HFFc6 (cell line): ENCODE measurements at regions not wholly inside any gene's neighbourhood (a gene's known extent, or its start where the extent isn't known, plus 50 kb on each side); places are given as distances from the start of the nearest gene placed in this dataset.

ENCODE experiments used
- DNase-seq: peaks from one replicate; pipeline ENCODE4 v3.0.0-alpha.2; 2018
- H3K27ac Mint-ChIP-seq: 2 replicates; pipeline ENCODE4 v1.8.0; 2020; ENCODE audit warnings: mild to moderate bottlenecking, mixed read lengths
- H3K27me3 Mint-ChIP-seq: 2 replicates; pipeline ENCODE4 v1.8.0; 2021; ENCODE audit warnings: mild to moderate bottlenecking, moderate library complexity, mixed read lengths; ENCODE audit not compliant: insufficient read depth
- H3K36me3 Mint-ChIP-seq: 2 replicates; pipeline ENCODE4 v1.8.0; 2021; ENCODE audit warnings: low read depth, mixed read lengths
- H3K4me1 Mint-ChIP-seq: 2 replicates; pipeline ENCODE4 v1.8.0; 2020; ENCODE audit warnings: low read depth, mixed read lengths
- H3K4me3 Mint-ChIP-seq: 2 replicates; pipeline ENCODE4 v1.8.0; 2020; ENCODE audit warnings: mild to moderate bottlenecking, moderate library complexity, mixed read lengths
- H3K9me3 Mint-ChIP-seq: 2 replicates; pipeline ENCODE4 v1.8.0; 2020; ENCODE audit warnings: mild to moderate bottlenecking, mixed read lengths
- TF ChIP-seq, protein P1 (sequence below): fragments of 200-600 bp; sonication (generic); IDR thresholded peaks from 2 replicates; pipeline ENCODE4 v1.5.0; 2021; ENCODE audit warnings: antibody characterized with exemption, mild to moderate bottlenecking

DNA sequence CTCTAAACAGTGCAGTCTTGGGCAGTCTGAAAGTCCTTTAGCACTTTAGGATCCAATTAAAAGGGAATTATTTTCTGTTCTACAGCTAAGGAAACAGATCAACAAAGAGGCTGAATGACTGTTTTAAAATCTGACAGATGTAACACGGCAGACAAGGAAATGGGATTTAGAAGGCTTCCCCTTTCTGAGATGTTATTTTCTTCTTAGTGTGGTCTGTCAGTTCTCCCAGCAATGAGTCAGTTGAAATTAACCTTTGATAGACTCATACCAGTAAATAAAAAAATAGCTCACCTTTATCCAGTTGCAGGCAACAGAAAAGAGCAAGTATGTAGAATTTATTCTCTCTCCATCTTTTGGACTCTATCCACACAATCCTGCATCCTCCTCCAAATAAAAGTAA, 98.1 kb downstream of the NEDD1 start:
- no peak overlapping the region for H3K27ac Mint-ChIP-seq
- no peak overlapping the region for H3K4me3 Mint-ChIP-seq
- H3K4me1 Mint-ChIP-seq = no peaks in the 10 kb centered on the region
- TF ChIP-seq, protein P1, sequence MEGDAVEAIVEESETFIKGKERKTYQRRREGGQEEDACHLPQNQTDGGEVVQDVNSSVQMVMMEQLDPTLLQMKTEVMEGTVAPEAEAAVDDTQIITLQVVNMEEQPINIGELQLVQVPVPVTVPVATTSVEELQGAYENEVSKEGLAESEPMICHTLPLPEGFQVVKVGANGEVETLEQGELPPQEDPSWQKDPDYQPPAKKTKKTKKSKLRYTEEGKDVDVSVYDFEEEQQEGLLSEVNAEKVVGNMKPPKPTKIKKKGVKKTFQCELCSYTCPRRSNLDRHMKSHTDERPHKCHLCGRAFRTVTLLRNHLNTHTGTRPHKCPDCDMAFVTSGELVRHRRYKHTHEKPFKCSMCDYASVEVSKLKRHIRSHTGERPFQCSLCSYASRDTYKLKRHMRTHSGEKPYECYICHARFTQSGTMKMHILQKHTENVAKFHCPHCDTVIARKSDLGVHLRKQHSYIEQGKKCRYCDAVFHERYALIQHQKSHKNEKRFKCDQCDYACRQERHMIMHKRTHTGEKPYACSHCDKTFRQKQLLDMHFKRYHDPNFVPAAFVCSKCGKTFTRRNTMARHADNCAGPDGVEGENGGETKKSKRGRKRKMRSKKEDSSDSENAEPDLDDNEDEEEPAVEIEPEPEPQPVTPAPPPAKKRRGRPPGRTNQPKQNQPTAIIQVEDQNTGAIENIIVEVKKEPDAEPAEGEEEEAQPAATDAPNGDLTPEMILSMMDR = no peak
- no peak for DNase-seq
- peaks cover 3% of the 10 kb centered on the region; the same call in 1 of the 2 replicates for H3K27me3 Mint-ChIP-seq
- H3K36me3 Mint-ChIP-seq = no peaks in the 10 kb centered on the region
- no peaks in the 10 kb centered on the region for H3K9me3 Mint-ChIP-seq

DNA sequence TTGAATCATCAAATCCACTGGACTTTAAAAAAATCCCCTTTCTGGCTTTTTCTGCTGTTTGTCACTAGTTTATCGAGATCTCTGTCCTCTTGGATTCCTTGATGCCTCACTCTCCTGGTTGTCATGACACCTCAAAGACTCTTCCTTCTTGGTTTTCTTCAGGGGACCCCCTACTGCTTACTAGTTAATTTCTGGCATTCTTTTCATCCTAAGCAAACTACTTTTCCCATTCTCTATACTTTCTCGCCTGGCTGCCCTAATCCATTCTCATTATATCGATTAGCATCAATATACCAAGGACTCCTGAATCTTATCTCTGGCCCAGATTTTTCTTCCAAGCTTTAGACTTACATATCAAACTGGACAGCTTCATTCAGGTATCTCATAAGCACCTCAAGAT, 98.6 kb downstream of the NEDD1 start:
- H3K9me3 Mint-ChIP-seq = no peaks in the 10 kb centered on the region
- TF ChIP-seq, protein P1 = no peak
- no peaks in the 10 kb centered on the region for H3K4me1 Mint-ChIP-seq
- no peak overlapping the region for H3K4me3 Mint-ChIP-seq
- no peak overlapping the region for H3K27ac Mint-ChIP-seq
- no peak for DNase-seq
- H3K27me3 Mint-ChIP-seq = peaks cover 3% of the 10 kb centered on the region; the same call in 1 of the 2 replicates
- H3K36me3 Mint-ChIP-seq = no peaks in the 10 kb centered on the region

DNA sequence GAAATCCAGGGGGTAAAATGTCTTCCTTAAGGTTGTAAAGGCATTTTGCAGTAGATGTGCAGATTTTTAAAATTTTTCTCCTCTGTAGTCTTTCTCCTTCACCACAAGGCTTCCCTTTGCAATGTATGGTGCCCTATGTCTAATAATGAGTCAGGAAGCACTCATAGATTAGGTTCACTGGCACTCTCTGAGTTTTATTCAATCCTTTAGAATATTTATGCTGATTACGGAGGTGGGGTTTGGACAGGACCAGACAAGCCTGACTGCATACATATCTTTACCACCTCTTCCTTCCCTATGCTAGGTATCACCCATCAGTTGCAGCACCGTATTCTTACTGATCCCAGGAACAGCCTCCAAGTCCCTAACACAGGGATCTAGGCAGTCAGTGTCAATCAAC, 99.5 kb downstream of the NEDD1 start:
- H3K27ac Mint-ChIP-seq = no peak overlapping the region
- TF ChIP-seq, protein P1 = no peak
- H3K4me3 Mint-ChIP-seq = no peak overlapping the region
- no peaks in the 10 kb centered on the region for H3K4me1 Mint-ChIP-seq
- no peak for DNase-seq
- H3K36me3 Mint-ChIP-seq = no peaks in the 10 kb centered on the region
- H3K9me3 Mint-ChIP-seq = no peaks in the 10 kb centered on the region
- peaks cover 3% of the 10 kb centered on the region; the same call in 1 of the 2 replicates for H3K27me3 Mint-ChIP-seq

DNA sequence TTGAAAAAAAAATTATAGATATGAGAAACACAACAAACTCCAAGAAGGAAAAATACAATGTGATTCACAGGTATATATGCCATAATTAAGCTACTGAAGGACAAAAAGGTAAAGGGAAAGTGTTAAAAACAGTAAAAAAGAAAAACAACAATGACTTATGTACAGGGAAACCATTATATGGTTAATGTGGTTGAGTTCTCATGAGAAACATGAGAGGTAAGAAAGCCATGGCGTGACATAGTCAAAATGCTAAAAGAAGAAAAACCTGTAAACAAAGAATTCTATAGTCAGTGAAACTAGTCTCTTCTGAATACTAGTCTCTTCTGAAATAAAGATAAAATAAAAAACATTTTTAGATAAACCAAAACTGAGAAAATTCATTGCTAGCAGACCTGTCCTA, 109.1 kb downstream of the NEDD1 start:
- peaks cover 3% of the 10 kb centered on the region; the same call in 1 of the 2 replicates for H3K27me3 Mint-ChIP-seq
- no peak for DNase-seq
- no peaks in the 10 kb centered on the region; the same call in 1 of the 2 replicates for H3K9me3 Mint-ChIP-seq
- TF ChIP-seq, protein P1 = no peak
- H3K36me3 Mint-ChIP-seq = no peaks in the 10 kb centered on the region
- no peak overlapping the region for H3K4me3 Mint-ChIP-seq
- H3K27ac Mint-ChIP-seq = no peak overlapping the region
- no peaks in the 10 kb centered on the region for H3K4me1 Mint-ChIP-seq

DNA sequence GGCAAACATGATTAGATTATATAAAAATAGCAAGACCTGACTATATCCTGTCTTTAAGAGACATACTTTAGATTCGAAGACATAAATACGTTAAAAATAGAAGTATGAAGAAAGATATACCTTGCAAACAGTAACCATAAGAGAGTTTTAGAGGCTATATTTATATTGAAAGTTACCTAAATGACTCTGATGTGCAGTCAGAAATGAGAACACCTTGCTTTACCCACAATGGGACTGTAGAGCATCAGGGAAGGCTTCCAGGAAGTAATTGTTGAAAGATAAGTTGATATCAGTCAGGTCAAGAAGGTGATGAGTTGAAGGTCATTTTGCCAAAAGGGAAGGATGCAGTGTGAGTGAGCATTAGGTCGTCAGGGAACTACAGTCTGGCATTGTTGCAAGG, 110.2 kb downstream of the NEDD1 start:
- no peak overlapping the region for H3K4me3 Mint-ChIP-seq
- no peaks in the 10 kb centered on the region for H3K4me1 Mint-ChIP-seq
- no peak overlapping the region for H3K27ac Mint-ChIP-seq
- H3K27me3 Mint-ChIP-seq = peaks cover 3% of the 10 kb centered on the region; the same call in 1 of the 2 replicates
- H3K36me3 Mint-ChIP-seq = no peaks in the 10 kb centered on the region
- DNase-seq = no peak
- H3K9me3 Mint-ChIP-seq = no peaks in the 10 kb centered on the region; the same call in 1 of the 2 replicates
- TF ChIP-seq, protein P1 = no peak
